IPS-20b (cell line): ENCODE measurements at regions not wholly inside any gene's neighbourhood (a gene's known extent, or its start where the extent isn't known, plus 50 kb on each side); places are given as distances from the start of the nearest gene placed in this dataset.

ENCODE experiments used
- H3K27ac ChIP-seq: one replicate; pipeline ENCODE4 v1.5.1; 2013; ENCODE audit warnings: low read length
- H3K27me3 ChIP-seq: 2 replicates; pipeline ENCODE4 v1.6.1; 2013; ENCODE audit warnings: mild to moderate bottlenecking, low read length, inconsistent platforms; ENCODE audit not compliant: insufficient read depth
- H3K36me3 ChIP-seq: 2 replicates; pipeline ENCODE4 v1.6.1; 2013; ENCODE audit warnings: low read depth, mild to moderate bottlenecking, inconsistent platforms, low read length, moderate library complexity; ENCODE audit not compliant: insufficient read depth
- H3K4me1 ChIP-seq: 2 replicates; pipeline ENCODE4 v1.6.1; 2013; ENCODE audit warnings: mild to moderate bottlenecking, control low read depth, inconsistent platforms, low read length, moderate library complexity; ENCODE audit not compliant: insufficient read depth
- H3K4me3 ChIP-seq: 2 replicates; pipeline ENCODE4 v1.5.1; 2013; ENCODE audit warnings: mild to moderate bottlenecking, low read length, inconsistent platforms
- H3K9ac ChIP-seq: 2 replicates; pipeline ENCODE4 v1.6.1; 2013; ENCODE audit warnings: low read depth, mild to moderate bottlenecking, inconsistent platforms, low read length, moderate library complexity
- H3K9me3 ChIP-seq: 2 replicates; pipeline ENCODE4 v1.6.1; 2013; ENCODE audit warnings: mild to moderate bottlenecking, low read depth, low read length, inconsistent platforms; ENCODE audit not compliant: insufficient read depth

- Histone ChIP-seq H3K27ac (no peak overlapping the region), H3K36me3 (no peaks in the 10 kb centered on the region)
These were observed 254.7 kb downstream of the KLF12 start for GRCh38 chr13:73879346-73880015.

GRCh38 chr13:73877399-73877798 is 256.8 kb downstream of the KLF12 start:
- Histone ChIP-seq H3K36me3 (no peaks in the 10 kb centered on the region), H3K27me3 (no peaks in the 10 kb centered on the region), H3K9me3 (no peaks in the 10 kb centered on the region; the same call in 1 of the 2 replicates), H3K9ac (no peak overlapping the region), H3K4me1 (peaks cover 3% of the 10 kb centered on the region; the same call in 1 of the 2 replicates), H3K27ac (no peak overlapping the region), H3K4me3 (no peak overlapping the region)

More at GRCh38 chr13:73879346-73880015, 254.7 kb downstream of the KLF12 start:
- Histone ChIP-seq H3K4me1 (peaks cover 3% of the 10 kb centered on the region), H3K9me3 (no peaks in the 10 kb centered on the region; the same call in 1 of the 2 replicates), H3K9ac (no peak overlapping the region), H3K27me3 (no peaks in the 10 kb centered on the region), H3K4me3 (no peak overlapping the region)

- no peaks in the 10 kb centered on the region; the same call in 1 of the 2 replicates for H3K9me3 ChIP-seq
- no peak overlapping the region for H3K27ac ChIP-seq
- H3K36me3 ChIP-seq: no peaks in the 10 kb centered on the region
- no peak overlapping the region for H3K4me3 ChIP-seq
- H3K9ac ChIP-seq: no peak overlapping the region
- H3K4me1 ChIP-seq: peaks cover 5% of the 10 kb centered on the region
- H3K27me3 ChIP-seq: no peaks in the 10 kb centered on the region
These were observed 257.9 kb downstream of the KLF12 start for GRCh38 chr13:73876323-73876722.

- no peaks in the 10 kb centered on the region; the same call in 1 of the 2 replicates for H3K9me3 ChIP-seq
- peaks cover 9% of the 10 kb centered on the region; the same call in 1 of the 2 replicates for H3K4me1 ChIP-seq
- H3K9ac ChIP-seq: no peak overlapping the region
- no peak overlapping the region for H3K27ac ChIP-seq
- no peak overlapping the region for H3K4me3 ChIP-seq
- H3K36me3 ChIP-seq: no peaks in the 10 kb centered on the region
- H3K27me3 ChIP-seq: no peaks in the 10 kb centered on the region
These were observed 260.0 kb downstream of the KLF12 start for GRCh38 chr13:73873940-73874830.

GRCh38 chr13:73872397-73872796 is 261.8 kb downstream of the KLF12 start:
- Histone ChIP-seq H3K4me3 (no peak overlapping the region), H3K9ac (no peak overlapping the region), H3K9me3 (no peaks in the 10 kb centered on the region), H3K27me3 (no peaks in the 10 kb centered on the region), H3K4me1 (peaks cover 9% of the 10 kb centered on the region; the same call in 1 of the 2 replicates), H3K27ac (no peak overlapping the region), H3K36me3 (no peaks in the 10 kb centered on the region)

GRCh38 chr13:73870970-73871935 is 263.0 kb downstream of the KLF12 start:
- no peaks in the 10 kb centered on the region for H3K27me3 ChIP-seq
- H3K4me3 ChIP-seq: no peak overlapping the region
- no peaks in the 10 kb centered on the region for H3K36me3 ChIP-seq
- H3K27ac ChIP-seq: no peak overlapping the region
- no peaks in the 10 kb centered on the region for H3K9me3 ChIP-seq
- no peak overlapping the region for H3K9ac ChIP-seq
- H3K4me1 ChIP-seq: peaks cover 9% of the 10 kb centered on the region; the same call in 1 of the 2 replicates

GRCh38 chr13:73870036-73870741 is 264.0 kb downstream of the KLF12 start:
- Histone ChIP-seq H3K27me3 (no peaks in the 10 kb centered on the region), H3K4me1 (peaks cover 9% of the 10 kb centered on the region; the same call in 1 of the 2 replicates)

GRCh38 chr13:73865027-73865426 is 269.2 kb downstream of the KLF12 start:
- H3K4me1 ChIP-seq: no peaks in the 10 kb centered on the region
- no peaks in the 10 kb centered on the region for H3K36me3 ChIP-seq
- H3K9ac ChIP-seq: no peak overlapping the region
- H3K9me3 ChIP-seq: no peaks in the 10 kb centered on the region
- H3K27ac ChIP-seq: no peak overlapping the region
- H3K4me3 ChIP-seq: no peak overlapping the region
- no peaks in the 10 kb centered on the region for H3K27me3 ChIP-seq

More at GRCh38 chr13:73870036-73870741, 264.0 kb downstream of the KLF12 start:
- H3K9me3 ChIP-seq: no peaks in the 10 kb centered on the region
- H3K36me3 ChIP-seq: no peaks in the 10 kb centered on the region
- no peak overlapping the region for H3K9ac ChIP-seq
- H3K4me3 ChIP-seq: no peak overlapping the region
- no peak overlapping the region for H3K27ac ChIP-seq

GRCh38 chr13:73861136-73861535 is 273.1 kb downstream of the KLF12 start:
- Histone ChIP-seq H3K9ac (no peak overlapping the region), H3K27ac (no peak overlapping the region), H3K4me3 (no peak overlapping the region), H3K36me3 (no peaks in the 10 kb centered on the region), H3K4me1 (no peaks in the 10 kb centered on the region), H3K27me3 (no peaks in the 10 kb centered on the region), H3K9me3 (no peaks in the 10 kb centered on the region)

- no peaks in the 10 kb centered on the region for H3K9me3 ChIP-seq
- no peaks in the 10 kb centered on the region for H3K36me3 ChIP-seq
- no peaks in the 10 kb centered on the region for H3K27me3 ChIP-seq
- no peak overlapping the region for H3K9ac ChIP-seq
- H3K4me1 ChIP-seq: no peaks in the 10 kb centered on the region
- no peak overlapping the region for H3K27ac ChIP-seq
- no peak overlapping the region for H3K4me3 ChIP-seq
These were observed 273.7 kb downstream of the KLF12 start for GRCh38 chr13:73860501-73860900.
